HG02981 (cell line): ENCODE measurements at regions not wholly inside any gene's neighbourhood (a gene's known extent, or its start where the extent isn't known, plus 50 kb on each side); places are given as distances from the start of the nearest gene placed in this dataset.

Experiments
- ATAC-seq: cut with Tn5 transposase; IDR thresholded peaks from one replicate; pipeline ENCODE4 v1.9.1; 2021; ENCODE audit warnings: mild to moderate bottlenecking, moderate library complexity; ENCODE audit not compliant: unreplicated experiment

DNA sequence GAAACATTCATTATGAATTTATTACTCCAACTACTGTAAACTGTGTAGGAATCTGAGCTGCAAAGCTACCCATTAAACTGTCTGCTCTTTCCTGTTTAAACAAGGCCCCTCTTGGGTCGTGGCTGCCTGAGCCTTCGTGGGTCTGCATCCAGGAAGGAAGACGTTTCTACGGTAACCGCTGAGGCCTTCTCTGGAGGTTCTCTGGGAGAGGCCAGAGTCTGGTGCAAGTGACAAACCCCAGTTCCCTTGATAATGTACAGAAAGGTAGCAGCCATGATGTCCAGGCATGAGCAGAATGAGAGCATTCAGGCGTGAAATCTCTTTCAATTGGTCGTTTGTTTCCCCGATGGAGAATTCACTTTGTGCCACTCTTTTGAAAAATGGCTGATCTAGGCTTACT, 350.2 kb downstream of the PLPP3 start:
- no peak for ATAC-seq

- ATAC-seq, result no peak
Measured at GRCh38 chr1:56227886-56228285, 351.5 kb downstream of the PLPP3 start.

DNA sequence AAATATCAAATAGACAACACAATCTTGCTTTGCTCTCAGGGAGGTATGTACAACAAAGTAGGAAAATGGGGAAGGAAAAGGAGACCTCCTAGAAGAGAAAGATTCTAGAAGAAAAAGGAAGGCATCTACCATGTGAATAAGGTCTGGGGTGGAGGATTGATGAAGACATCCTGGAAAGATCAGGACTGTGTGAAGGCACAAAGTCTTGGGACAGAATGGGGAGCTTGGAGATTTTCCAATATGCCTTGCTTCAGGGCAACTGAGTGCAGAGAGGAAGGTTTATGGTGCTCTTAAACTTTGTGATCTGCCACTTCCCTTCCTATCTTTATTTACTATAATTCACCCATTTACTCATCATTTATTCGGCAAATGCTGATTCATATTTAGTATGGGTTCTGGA, 352.0 kb downstream of the PLPP3 start:
- ATAC-seq, result no peak

GRCh38 chr1:56225964-56226815, 353.2 kb downstream of the PLPP3 start:
- ATAC-seq, result no peak

GRCh38 chr1:56223968-56224367, 355.4 kb downstream of the PLPP3 start:
- ATAC-seq, result no peak

DNA sequence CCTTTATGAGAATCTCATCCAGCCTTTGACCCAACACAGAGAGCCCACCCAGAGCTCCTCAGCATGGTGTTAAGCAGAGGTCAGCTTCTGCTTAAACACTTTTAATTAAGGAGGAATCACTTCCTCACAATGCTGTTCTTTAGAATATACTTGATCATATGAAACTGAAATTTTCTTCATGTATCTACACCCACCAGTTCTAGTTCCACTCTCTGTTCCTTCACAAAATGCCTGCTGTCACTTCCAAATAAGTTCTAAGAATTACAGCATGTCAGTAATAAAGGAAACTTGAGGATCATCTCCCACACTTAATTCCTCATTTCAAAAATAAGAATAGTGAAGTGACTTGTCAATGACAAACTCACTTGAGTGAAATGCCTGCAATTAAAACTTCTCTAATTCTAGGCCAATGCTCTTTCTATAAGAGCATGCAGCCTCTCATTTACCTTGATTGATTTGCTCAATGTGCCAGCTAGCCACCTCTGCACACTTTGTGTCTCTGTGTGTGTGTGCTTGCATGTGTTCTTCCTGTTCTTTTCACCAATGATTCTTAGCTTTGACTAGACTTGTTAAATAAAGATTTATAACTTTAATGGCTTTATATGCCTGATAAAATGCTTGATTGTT, 356.3 kb downstream of the PLPP3 start:
- ATAC-seq, result no peak

DNA sequence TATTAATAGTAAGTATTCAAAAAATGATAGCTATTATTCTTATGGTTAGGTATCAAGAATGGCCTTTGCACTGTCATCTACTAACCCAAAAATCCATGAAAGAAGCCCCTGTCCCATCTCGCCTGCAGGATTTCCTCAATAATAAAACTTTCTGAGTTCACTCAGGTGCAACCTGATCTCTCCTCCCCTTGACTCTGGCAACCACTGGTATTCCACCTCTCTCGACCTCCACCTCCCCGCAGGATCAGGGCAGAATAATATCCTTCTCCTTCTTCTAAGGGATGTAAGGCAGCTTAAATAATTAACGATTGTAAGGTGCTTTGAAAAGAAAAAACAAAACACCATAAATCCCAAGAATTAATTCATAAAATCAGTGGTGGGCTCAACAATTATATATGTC, 359.3 kb downstream of the PLPP3 start:
- ATAC-seq, result no peak

GRCh38 chr1:56218023-56218422, 361.3 kb downstream of the PLPP3 start:
- ATAC-seq, result no peak

DNA sequence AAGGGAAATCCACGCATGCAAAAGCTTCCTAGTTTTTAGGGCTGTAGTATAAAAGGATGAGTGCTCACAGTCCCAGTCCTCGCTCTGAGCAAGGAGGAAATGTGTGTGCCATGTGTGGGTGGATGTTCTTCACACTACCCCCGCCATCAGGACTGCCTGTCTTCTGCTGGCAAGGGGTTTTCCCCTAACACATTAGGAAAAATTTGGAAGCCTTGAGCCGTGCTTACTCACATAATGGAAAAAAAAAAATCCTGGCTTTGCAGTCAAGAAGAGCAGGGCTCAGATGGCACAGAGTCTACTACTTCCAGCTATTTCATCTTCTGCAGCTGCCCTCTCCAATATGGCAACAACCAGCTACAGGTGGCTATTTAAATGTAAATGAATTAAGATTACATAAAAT, 363.1 kb downstream of the PLPP3 start:
- ATAC-seq, result no peak

GRCh38 chr1:56215771-56216170, 363.6 kb downstream of the PLPP3 start:
- ATAC-seq, result no peak

DNA sequence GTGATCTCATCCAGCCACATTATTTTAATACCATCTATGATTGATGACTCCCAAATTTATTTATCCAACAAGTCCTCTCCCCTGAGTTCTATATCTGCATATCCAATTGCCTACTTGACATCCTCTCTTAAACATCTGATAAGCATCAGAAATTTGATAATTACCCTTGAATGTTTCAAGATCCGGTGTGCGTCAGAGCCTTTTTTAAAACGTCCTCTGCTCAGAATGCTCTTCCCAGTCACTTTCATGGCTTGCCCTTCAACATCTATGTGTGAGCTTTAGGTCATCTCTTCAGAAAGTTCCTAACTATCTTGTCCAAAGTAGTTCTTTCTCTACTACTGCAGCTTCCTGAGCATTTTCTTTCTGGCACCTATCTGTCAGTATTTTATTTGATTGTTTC, 364.3 kb downstream of the PLPP3 start:
- ATAC-seq, result no peak

DNA sequence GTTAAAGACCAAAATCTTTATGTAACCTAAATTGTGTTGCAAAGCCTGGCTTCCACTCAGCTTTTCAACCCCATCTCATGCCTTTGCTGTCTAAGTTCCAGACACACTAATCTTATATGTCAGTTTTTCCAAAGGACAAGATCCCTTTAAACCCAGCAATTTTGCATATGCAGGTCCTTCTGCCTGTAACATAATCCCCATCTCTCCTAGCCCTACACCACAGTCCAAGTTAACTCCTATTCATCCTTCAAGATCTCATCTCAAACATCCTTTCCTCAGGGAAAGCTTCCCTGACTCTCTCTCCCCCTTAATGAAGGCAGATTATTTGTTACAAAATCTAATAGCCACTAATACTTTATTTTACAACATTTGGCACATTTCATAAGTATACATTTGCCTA, 366.3 kb downstream of the PLPP3 start:
- ATAC-seq, result no peak

GRCh38 chr1:56212143-56212542, 367.2 kb downstream of the PLPP3 start:
- no peak for ATAC-seq

DNA sequence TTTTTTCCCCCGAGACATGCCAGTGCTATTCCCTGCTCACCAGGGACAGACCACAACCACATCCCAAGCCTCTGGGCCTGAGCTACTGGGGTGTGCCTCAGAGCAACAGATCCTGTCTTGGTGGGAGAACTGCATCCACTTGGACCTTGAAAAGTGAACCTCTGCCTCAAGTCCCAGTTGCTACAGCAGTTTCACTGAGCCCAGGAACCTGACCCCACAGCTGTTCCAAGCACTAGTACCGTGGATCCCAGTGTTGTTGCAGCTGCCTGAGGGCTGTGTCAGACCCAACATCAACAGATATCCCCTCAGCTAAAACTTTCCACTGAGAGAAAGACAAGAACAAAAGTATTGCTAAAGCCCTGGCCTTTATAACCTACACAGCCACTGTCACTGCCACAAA, 373.0 kb downstream of the PLPP3 start:
- ATAC-seq, result no peak

GRCh38 chr1:56204206-56204605, 375.2 kb downstream of the PLPP3 start:
- ATAC-seq, result no peak

- no peak for ATAC-seq
Measured at GRCh38 chr1:56202796-56203492, 376.4 kb downstream of the PLPP3 start.

DNA sequence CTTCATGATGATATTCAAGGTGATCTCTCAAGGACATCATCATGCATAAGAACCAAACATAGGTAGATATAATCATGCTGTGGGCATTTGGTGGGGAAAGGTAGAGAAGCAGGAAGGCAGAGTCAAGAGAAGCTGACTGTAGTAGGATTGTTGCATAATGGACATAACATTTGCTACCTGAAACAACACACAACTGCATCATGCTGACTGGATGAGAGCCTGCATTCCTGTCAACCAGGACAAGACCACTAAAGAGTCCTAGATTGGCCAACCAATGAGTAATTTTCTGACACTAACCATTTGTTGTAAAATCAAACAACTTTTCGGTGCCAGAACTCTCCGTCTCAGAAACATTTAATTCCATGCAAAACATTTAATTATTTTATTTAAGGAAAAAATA, 377.2 kb downstream of the PLPP3 start:
- no peak for ATAC-seq

GRCh38 chr1:56200896-56201295, 378.5 kb downstream of the PLPP3 start:
- ATAC-seq, result no peak

- ATAC-seq, result no peak
Measured at GRCh38 chr1:56200442-56200841, 378.9 kb downstream of the PLPP3 start.

- ATAC-seq, result no peak
Measured at GRCh38 chr1:56199956-56200355, 379.4 kb downstream of the PLPP3 start.

DNA sequence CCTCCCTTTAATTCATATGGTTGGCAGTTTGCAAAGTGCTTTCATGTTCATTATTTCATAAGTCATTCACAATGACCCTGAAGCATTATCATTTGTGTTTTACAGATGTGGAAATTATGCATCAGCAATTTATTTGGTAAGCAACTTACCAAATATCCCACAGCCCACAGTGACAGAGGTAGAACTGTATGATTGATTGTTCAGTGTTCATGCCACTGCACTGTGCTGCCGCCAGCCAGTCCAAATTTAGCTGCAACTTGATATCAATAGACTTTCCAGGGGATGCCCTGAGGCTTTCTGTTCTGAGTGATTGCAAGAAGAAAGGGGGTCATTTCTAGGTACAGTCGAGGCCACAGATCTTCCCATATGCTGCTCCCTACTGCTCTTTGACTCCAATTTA, 380.3 kb downstream of the PLPP3 start:
- no peak for ATAC-seq

- ATAC-seq, result no peak
Measured at GRCh38 chr1:56197946-56198345, 381.4 kb downstream of the PLPP3 start.
